HK-2 (cell line): ENCODE measurements at regions not wholly inside any gene's neighbourhood (a gene's known extent, or its start where the extent isn't known, plus 50 kb on each side); places are given as distances from the start of the nearest gene placed in this dataset.
"Not testable (repeated sequence)": the region's sequence is repeated elsewhere in the genome, so short reads cannot be mapped to it uniquely, and the experiment has no call there.

Experiments
- DNase-seq: peaks from one replicate; pipeline ENCODE4 v3.0.0-alpha.2; 2018; ENCODE audit not compliant: unreplicated experiment

DNA sequence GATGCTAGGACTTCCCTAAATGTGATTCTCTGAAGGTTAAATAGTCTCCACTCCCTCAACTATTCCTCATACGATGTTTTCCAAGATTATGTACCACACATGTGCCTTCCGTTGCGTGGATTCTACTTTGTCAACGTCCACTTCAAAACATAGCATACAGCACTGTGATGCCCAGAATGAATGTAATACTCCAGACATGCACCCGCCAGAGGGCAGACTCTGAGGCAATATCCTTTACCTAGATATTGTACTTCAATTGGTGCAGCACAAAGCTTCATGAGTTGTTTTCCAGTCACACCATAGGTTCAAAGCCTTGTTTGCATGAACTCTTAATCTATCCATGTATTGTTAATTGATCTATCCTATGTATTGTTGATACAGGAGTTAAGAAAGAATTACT, 201.0 kb upstream of the NABP1 start:
- no peak for DNase-seq

DNA sequence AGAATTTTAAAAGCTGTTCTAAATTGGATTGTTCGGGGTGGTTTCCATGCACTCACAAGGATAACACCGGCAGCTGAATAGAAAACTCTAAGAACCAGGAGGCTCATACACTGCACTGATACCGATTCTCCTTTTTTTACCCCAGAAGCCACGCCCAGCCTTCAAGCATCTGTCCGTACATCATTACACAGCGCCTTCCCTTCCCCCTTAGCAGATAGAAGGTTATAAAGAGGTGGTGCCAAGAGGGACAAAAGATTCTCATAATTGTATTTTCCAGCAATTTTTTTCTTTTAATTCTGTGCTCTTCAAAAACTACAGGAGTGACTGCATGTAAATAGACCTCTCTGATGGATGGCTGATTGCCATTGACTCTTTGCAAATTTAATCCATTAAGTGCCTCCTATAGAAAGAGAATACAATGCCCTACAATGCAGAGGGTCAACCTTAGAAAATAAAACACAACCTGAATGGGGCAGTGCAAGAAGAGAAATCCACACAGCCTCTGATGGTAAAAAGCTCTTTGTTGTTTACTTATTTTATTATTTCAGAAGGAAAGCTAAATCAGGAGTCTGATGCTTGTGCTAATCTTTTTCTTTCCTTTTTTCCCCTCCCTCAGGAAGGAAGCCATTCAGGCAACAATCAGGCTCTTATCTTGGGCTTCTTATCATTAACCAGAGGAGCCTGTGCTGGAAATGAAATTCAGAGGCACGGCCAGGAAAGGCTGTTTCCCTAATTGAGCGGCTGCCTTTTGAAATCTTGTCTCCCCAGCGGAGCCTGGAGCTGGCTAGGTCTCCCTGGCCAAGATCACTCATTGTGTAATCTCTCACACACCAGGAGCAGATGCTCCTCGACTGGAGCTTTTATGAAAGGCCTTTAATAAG, 198.9 kb upstream of the NABP1 start:
- no peak for DNase-seq

DNA sequence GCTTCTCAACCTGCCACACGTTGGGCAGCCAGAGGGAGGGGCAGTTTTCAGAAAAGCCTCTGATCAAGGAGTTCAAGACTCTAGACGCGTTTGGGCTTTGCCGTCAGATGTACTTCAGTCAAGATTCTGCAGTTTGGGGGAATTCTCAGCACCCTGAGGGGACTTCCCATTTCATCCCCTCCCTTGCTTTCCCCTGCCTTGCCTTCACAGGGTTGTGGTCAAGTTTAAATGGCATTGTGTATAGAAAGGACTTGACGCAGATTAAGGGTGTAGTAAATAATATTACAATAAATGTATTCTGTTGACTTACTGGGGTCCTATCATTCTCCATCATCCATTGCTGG, 198.3 kb upstream of the NABP1 start:
- DNase-seq = no peak

DNA sequence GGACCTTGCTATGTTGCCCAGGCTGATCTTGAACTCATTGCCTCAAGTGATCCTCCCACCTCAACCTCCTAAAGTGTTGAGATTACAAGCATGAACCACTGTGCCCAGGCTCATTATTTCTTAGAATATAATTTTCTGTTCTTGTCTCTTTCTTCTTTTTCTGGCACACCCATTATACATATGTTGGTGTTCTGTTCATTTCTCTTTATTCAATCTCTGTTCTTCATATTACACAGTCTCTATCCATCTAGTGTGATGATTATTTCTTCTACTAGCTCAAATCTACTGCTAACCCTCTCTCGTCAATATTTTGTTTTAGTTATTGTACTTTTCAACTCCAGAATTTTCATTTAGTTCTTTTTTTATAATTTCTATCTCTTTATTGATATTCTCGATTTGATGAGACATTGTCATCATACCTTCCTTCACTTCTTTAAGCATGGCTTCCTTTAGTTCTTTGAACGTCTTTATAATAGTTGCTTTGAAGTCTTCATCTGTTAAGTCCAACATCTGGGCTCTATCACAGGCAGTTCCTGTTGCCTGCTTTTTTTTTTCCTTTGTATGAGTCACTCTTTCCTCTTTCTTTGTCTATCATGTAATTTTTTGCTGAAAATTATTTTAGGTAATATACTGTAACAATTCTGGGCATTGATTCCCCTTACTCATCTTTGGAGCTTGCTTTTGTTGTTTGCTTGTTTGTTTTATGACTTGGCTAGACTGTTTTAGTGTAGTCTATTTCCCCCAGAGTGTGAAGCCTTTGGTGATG, 196.4 kb upstream of the NABP1 start:
- no peak for DNase-seq

DNA sequence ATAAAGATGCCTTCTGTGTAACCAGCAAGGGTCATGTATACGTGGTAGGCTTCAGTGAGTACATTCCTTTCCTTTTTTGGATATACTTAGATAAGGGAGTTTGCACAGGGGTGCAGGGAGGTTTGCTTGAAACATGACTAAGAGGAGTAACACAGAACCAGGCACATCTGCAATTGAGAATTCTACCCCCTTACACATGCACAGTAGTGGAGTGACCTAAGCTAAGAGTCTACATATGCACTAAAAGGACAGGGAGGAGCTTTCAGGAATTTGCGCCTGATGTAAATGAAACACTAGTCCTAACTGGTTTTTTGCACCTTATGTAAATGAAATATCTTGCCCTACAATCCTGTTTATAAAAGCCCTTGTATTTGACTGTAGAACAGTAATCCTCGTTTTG, 194.8 kb upstream of the NABP1 start:
- DNase-seq = no peak

DNA sequence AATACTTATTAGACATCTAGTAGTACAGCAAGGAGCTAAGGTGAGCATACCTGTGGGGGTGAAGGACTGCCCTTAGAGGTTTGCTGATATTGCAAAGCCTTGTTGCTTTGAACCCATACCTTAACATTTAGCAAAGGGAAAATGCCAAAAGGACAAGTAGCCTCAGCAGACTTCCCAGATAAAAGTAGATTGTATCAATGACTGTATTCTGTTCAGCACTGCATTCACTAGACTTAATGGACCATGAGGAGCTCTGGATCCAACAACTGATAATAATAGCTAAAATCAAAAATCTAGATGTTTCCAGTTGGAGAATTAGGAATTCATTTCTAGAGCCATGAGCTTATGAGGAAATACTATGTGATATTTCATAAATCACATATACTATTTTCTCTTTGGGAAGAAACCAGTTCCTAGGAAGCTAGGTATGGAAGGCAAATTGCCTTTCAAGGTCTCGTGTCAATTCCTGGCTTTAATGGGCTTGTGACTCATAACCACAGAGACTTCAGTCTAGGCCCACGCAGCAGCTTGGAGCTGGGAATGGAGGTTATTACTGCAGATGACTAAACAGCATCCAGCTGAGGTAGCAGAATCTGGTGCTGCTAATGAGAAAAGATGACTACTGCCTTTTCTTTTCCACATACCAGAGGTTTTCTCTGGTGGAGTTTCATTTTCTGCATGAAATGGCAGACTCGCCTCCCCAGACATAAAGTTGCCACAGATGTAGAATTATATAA, 191.2 kb upstream of the NABP1 start:
- peak; percentile 76 for DNase-seq

DNA sequence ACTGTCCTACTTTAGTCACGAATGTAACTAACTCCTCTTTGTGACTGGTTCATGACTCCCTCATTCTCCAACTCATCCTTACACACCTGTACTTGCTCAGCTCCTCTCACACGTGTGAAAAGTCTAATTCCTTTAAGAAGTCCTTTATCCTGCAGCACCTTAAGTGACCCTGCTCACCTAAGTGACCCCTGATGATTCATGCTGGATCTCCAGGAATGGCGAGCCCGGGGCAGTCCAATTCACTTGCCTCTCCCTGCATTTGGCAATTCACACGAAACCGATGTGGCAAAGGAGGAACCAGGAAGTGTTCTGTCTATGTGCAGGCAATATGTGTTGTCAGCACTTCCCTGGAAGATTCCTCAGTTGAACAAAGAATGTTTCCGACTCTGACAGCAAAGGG, 189.8 kb upstream of the NABP1 start:
- DNase-seq = peak; percentile 31

DNA sequence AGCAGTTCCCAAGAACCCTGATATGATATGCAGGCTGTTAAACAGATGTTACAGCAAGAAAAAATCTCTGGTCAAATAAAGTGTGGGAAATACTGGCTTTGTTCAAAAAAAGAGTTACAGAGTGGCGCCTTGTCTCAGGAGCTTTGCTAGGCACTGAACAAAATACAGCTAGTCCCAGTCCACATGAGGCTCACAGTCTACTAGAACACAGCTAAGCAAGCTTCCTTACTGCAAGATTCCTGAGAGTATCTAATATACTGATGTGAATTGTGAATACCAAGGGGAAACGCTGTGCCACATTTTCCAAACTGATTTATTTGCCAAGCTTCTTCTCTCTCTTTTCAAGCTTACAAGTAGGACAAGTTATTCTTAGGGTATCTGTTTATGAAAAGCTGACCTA, 188.8 kb upstream of the NABP1 start:
- no peak for DNase-seq

DNA sequence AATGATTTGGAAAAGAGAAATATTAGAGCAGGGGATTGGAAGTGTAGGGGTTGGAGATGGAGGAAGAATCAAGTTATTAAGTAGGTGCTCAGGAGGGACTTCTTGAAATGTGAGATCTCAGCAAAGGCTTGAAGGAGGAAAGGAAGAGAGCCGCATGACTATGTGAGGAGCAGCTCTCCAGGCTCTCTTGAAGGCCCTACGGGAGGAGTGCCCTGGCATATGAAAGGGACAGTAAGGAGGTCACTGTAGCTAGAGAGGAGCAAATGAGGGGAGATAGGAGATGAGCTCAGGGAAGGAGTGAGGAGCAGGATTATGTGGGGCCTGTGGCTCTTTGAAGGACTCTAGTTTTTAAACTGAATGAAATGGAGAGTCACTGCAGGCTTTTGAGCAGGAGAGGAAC, 181.1 kb upstream of the NABP1 start:
- DNase-seq = no peak

DNA sequence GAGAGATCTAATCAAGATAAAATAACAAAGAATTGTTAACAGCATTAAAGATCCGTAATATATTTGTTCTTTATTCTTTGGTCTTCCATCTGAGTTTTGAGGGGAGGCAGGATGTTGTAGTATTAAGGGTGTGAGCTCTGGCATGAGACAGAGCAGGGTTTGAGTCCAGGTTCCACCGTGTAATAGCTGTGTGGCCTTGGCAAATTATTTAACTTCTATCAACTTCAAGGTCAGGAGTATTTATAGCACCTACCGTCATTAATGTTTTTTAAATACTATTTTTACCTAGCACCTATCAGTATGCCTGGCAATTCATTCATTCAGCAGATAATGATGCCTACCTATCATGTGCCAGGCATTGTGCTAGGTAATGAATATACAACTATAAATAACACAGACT, 180.1 kb upstream of the NABP1 start:
- no peak for DNase-seq

DNA sequence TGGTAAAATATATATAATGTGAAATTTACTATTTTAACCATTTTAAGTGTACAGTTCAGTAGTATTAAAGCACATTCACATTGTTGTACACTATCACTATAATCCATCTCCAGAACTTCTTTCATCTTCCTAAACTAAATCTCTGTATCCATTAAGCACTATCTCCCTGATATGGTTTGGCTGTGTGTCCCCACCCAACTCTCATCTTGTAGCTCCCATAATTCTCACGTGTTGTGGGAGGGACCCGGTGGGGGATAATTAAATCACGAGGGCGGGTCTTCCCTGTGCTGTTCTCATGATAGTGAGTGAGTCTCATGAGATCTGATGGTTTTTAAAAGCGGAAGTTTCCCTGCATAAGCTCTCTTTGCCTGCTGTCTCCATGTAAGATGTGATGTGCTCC, 178.9 kb upstream of the NABP1 start:
- DNase-seq = no peak

DNA sequence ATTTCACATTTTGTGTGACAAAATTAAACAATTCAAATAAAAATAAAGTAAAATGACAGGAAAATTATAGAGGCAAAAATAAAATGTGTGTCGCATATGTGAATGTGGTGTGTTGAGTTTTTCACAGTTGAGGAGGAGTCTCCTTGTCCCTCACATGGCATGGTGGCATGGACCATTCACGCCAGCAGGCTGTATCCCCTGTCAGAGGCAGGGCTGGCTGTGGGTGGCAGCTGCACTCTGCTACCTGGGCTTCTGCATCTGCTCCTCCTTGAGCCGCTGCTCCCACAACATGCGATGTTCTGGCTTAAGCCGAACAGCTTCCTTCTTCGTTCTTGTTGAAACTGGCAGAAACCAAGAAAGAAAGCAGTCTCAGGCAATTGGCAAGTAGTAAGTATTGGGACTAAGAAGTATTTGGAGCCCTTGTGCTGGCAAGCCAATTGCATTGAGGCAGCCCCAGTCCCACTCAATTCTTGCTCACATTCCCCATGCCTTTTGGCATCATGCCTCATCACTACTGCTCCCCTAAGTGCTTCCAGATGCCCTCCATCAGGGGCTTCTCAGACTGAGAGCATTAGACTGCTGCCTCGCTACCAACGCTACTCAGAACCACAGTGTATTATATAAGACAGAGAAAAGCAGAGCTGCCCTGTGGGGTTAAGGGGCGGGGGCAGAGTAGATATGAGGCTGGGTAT, 177.9 kb upstream of the NABP1 start:
- DNase-seq = no peak

DNA sequence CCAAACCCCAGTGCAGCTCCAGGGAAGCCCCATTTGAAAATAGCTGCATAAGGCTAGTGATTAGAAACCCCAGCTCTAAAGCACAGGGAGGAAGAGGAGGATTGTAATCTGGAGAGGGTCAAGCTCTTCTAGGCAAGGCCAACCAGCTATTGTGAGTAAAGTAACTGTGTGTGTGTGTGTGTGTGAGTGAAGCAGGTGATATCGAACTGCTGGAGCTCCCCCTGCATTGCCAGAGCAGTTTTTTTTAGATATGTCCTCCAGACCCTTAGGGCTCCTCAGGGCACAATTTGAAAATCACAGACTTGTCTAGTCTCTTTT, 177.4 kb upstream of the NABP1 start:
- DNase-seq = no peak

DNA sequence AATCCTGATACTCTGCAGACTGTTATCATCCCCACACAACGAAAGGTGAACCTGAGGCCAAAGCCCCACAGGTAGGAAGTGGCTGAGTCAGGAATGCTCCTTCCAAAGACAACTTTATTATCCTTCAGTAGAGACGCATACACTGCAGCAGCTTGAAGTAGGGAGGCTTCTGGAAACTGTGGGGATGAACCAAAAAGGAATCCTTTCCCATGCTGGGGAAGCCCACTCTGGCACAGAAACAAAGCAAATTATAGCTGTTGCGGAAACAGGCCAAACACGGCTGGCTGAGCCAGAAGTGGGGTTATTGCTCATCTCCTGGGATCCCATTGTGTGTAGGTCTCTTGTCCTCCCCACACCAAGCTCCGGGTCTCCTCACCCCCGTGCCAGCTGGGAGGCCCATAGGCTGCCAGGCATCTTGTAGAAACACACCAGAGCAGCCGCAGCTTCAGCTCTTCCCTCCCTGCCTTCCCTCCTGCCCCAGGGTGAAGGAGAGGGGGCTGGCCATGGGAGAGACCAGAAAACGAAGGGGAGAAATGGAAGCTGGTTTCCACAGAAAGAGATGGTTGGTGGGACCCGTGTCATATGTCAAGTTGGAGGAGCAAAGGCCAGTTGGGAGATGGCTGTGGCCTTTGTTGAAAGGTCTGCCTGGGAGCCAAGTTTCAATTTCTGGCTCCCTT, 176.9 kb upstream of the NABP1 start:
- peak; percentile 12 for DNase-seq

DNA sequence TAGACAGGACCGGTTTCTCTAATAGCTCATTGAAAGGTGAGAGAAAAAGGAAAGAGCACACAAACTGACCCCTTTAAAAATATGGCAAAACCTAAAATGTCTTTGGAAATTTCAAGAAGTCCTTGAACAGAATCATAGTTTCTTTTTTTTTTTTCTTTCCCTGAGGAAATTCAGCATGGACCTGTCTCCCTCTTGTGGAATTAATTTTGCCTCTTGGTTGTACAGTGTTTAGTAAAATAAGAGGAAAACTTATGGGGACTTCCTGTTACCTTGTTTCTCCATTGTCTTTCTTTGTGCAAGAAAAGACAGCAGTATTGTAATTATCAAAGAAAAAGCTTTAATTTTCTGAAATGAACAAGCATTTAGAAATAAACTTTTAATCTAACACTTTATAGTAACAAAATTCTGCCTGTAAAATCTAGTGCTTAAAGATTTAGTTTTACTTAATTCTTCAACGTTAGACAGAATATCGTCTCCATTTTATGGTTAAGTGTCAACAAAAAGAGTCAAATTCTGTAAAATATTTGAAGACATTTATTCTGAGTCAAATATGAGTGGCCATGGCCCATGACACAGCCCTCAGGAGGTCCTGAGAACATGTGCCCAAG, 176.3 kb upstream of the NABP1 start:
- DNase-seq = no peak

DNA sequence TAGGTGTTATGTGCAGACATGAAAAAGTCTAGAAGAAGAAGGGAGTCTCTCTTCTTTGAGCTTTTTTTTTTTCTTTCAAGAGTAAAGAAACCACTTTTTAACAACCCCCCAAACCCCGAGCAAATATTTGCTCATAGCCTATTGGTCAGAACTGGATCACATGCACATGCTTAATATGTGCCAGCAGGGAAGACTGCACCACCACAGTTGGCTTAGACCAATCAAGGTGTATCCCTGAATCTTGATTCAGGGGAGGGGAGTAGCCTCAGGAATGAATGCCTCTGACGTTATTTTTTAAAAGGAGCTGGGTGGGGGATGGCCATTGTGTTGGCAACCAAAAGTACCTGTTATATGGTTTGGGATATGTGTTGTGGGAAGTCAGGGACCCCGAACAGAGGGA, 171.4 kb upstream of the NABP1 start:
- DNase-seq = no peak

DNA sequence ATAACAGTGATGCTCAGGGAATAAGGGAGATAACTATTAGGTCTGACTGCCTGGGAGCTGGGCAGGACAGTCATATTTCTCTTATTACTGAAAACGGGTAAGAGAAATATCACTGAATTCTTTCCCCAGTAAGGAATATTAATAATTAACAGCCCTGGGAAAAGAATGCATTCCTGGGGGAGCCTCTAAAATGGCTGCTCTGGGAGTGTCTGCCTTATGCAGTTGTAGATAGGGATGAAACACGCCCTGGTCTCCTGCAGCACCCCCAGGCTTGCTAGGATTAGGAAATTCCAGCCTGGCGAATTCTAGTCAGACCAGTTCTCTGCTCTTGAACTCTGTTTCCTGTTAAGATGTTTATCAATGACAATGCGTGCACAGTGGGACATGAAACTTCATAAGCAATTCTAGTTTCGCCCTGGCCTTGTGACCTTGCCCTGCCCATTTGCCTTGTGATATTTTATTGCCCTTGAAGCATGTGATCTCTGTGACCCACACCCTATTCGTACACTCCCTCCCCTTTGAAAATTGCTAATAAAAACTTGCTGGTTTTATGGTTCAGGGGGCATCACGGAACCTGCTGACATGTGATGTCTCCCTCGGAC, 170.6 kb upstream of the NABP1 start:
- DNase-seq = not testable (repeated sequence)

DNA sequence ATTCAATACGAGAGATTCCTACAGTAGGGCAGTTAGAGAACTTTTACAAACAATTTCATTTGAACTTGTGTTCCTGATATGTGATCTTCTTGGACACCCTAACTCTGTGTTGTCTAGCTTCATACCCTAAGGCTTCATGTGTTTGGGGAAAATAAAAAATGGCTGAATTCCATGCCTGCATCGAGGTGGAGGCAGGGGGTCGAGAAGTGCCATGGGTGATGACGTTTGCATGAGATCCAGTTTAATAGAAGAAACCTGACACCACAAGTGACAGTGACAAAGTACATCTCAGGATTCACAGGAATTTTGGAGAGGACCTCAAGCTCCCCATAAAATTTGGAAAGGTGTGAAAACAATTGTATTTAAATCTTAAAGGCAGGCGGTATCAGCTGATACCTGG, 169.2 kb upstream of the NABP1 start:
- DNase-seq = no peak

DNA sequence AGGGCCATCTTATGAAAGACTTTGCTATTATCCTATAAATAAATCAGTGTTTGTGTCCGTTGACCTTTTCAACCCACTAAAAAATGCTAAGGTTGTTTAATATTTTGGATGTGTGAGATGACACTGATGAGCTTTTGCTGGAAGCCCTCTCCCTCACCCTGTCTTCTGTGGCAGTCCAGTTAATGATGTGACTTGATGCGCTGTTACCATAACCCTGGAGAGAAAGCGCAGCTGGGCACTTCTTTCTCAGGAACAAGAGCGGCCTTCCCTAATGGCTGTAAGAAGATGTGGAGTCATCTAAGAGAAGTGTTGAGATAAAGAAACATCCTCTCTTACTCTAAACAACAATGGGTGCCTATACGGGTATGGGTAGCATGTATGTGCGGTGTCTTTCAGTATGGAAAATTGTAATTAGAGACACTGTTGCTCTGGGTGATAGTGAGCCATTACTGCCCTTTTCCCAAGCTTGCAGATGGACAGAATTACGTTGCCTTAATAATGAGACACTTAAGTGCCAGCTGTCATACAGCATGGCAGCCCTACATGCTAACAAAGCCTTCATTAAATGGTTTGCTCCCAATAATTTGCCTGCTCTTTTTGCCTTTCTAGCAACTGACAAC, 165.6 kb upstream of the NABP1 start:
- no peak for DNase-seq

DNA sequence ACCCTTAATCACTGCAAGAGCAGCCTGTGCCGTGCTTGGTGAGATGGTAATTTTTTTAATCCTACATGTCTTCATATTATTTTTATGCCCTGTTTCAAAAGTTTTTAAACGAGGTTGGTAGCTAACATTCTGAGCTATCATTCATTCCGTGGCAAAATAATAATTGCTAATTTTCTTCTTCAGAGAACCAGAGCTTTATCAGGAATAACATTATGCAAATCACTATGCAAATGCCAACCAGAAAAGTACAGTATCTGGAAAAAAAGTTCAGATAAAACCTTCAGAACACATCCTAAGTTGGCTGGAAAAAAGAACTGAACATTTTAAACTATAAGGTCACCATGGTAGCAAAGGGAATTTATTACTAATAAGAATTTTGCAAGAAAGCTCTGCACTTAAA, 165.1 kb upstream of the NABP1 start:
- DNase-seq = no peak
